ENCODE measurements at regions not wholly inside any gene's neighbourhood (a gene's known extent, or its start where the extent isn't known, plus 50 kb on each side); places are given as distances from the start of the nearest gene placed in this dataset.

GRCh38 chr22:47407461-47408025, 645.1 kb downstream of the TBC1D22A start:
- BruUV-seq (replicated peaks), result no TSS peak
- Histone ChIP-seq H3K4me3 (ENCODE audit: insufficient read depth, low read depth, low read length) (no peak overlapping the region), H2BK5ac (ENCODE audit: low read depth, low read length, poor library complexity, severe bottlenecking) (no peak overlapping the region), H2BK120ac (ENCODE audit: low read depth, low read length) (no peak overlapping the region), H4K5ac (ENCODE audit: low read depth, low read length) (no peak overlapping the region), H3K27ac (ENCODE audit: insufficient read depth, low read length) (no peak overlapping the region), H3K4me2 (ENCODE audit: low read depth, low read length) (no peak overlapping the region), H3K27me3 (ENCODE audit: control insufficient read depth, insufficient read depth, low read length) (no peaks in the 10 kb centered on the region), H3K4me1 (ENCODE audit: control insufficient read depth, insufficient read depth, low read length) (no peaks in the 10 kb centered on the region), H2AFZ (replicated peaks; ENCODE audit: low read length, poor library complexity) (no peak overlapping the region), H2AK9ac (replicated peaks; ENCODE audit: low read depth, low read length, poor library complexity) (no peak overlapping the region), H3K36me3 (ENCODE audit: control insufficient read depth, insufficient read depth, low read length) (no peaks in the 10 kb centered on the region), H4K20me1 (ENCODE audit: insufficient read depth, low read length) (no peaks in the 10 kb centered on the region), H3K18ac (ENCODE audit: low read depth, low read length) (no peak overlapping the region), H3K79me1 (ENCODE audit: low read depth in 1 of 2, low read length in 2 of 2) (no peaks in the 10 kb centered on the region), H3K14ac (replicated peaks; ENCODE audit: low read depth, low read length) (no peak overlapping the region), H3K4ac (ENCODE audit: low read depth, low read length) (no peak overlapping the region), H3K9ac (ENCODE audit: low read depth, low read length) (no peak overlapping the region), H2BK15ac (ENCODE audit: low read depth, low read length) (no peak overlapping the region), H3K9me3 (ENCODE audit: control insufficient read depth, insufficient read depth, low read length) (peaks cover 7% of the 10 kb centered on the region; the same call in 1 of the 2 replicates), H2AK5ac (ENCODE audit: low read depth, low read length) (no peak overlapping the region), H3K23ac (ENCODE audit: low read depth, low read length) (no peak overlapping the region), H4K8ac (ENCODE audit: low read depth in 2 of 2, low read length in 2 of 2) (no peak overlapping the region), H4K91ac (ENCODE audit: insufficient read depth, low read depth, low read length) (no peak overlapping the region), H3K56ac (ENCODE audit: extremely low read depth, insufficient read depth, low read length) (no peak overlapping the region), H3K9me1 (ENCODE audit: insufficient read depth, low read length) (no peaks in the 10 kb centered on the region), H2BK20ac (ENCODE audit: low read depth, low read length) (no peak overlapping the region)
- DNase-seq (no peak), ATAC-seq (ENCODE audit: low read depth) (no peak)
- ChIA-PET CTCF (no interaction called here), POLR2A (ENCODE audit: unreplicated experiment) (no interaction called here)
- in situ Hi-C loops (cut with MboI; ENCODE audit: low sequenced_read_pairs) (no loop called here), intact Hi-C loops (cut with micrococcal nuclease) (no loop called here), dilution Hi-C loops (cut with HindIII; ENCODE audit: low sequenced_read_pairs, unreplicated experiment) (no loop called here)
- TF ChIP-seq RFX5 (IDR thresholded peaks at IDR 0.05; ENCODE audit: low read depth, low read length), result no peak
- TF ChIP-seq POLR2A (IDR thresholded peaks at IDR 0.05; ENCODE audit: low read depth, low read length), result no peak
- TF ChIP-seq CEBPB (IDR thresholded peaks at IDR 0.05; ENCODE audit: low read depth, low read length), result no peak
- no peak for TF ChIP-seq MAFK (IDR thresholded peaks at IDR 0.05; ENCODE audit: low read depth, low read length)
- no peak for TF ChIP-seq NFE2L2 (IDR thresholded peaks at IDR 0.05; ENCODE audit: low read depth, low read length)
- TF ChIP-seq MAZ (IDR thresholded peaks at IDR 0.05; ENCODE audit: borderline replicate concordance, low read depth, low read length), result no peak
- no peak for TF ChIP-seq ELK1 (IDR thresholded peaks at IDR 0.05; ENCODE audit: borderline replicate concordance, low read depth, low read length)
- TF ChIP-seq BHLHE40 (IDR thresholded peaks at IDR 0.05; ENCODE audit: low read depth, low read length), result no peak
- TF ChIP-seq RCOR1 (IDR thresholded peaks at IDR 0.05; ENCODE audit: insufficient replicate concordance, low read length), result no peak
- no CpG with 5 or more reads among the region's 6 CpGs for WGBS, 2 experiments (ENCODE audit: extremely low coverage in 2 of 2, insufficient read length in 1 of 2)

Data from IMR-90 (cell line).